ENCODE measurements at regions not wholly inside any gene's neighbourhood (a gene's known extent, or its start where the extent isn't known, plus 50 kb on each side); places are given as distances from the start of the nearest gene placed in this dataset.
"Not testable (repeated sequence)": the region's sequence is repeated elsewhere in the genome, so short reads cannot be mapped to it uniquely, and the experiment has no call there.

DNA sequence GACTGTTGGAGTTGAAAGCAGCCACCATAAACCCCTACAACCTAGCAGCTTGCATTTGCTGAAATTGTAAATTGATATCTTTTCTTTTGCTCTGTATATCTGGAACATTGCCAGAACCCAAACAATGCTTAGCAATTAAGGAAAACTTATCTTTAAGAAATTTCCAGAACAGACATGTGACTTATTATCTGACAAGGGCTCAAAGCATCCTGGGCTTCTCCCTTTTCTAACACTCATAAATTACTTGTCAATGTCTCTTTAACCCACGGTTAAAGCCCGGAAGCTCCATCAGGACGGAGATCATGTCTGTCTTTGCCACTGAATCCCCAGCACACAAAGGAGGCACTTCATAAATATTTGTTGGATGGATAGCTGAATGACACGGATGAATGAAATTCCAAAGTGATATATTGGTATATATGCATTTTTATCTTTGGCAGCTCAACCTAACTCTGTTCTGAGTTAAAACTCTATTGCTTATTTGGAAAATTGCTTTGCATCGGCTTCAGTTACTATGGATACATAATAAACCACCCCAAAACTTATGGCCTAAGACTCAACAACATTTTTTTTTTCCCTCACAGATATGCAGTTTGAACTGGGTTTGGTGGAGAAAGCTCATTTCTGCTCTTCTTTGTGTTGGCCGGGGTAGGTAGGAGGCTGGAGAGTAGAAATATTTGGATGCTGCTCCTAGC, 103.1 kb upstream of the CLINT1 start:
- peaks cover 3% of the 10 kb centered on the region for H3K36me3 Mint-ChIP-seq (ENCODE audit: insufficient read depth)
- H3K4me1 Mint-ChIP-seq (ENCODE audit: low read depth in 2 of 2) = peaks cover 0 to 2% of the 10 kb centered on the region in 2 donors
- peaks cover 26 to 36% of the 10 kb centered on the region in 2 donors for H3K27me3 Mint-ChIP-seq
- no peak overlapping the region for H3K4me3 Mint-ChIP-seq
- no peak overlapping the region for H3K27ac Mint-ChIP-seq
- DNase-seq (no peak), ATAC-seq (replicated peaks) (no peak)
- H3K9me3 Mint-ChIP-seq = no peaks in the 10 kb centered on the region

GRCh38 chr5:157961176-157961575, 102.2 kb upstream of the CLINT1 start:
- ATAC-seq (replicated peaks) = no peak
- DNase-seq = no peak
- Mint-ChIP-seq H3K4me1 (ENCODE audit: low read depth in 2 of 2) (peaks cover 0 to 2% of the 10 kb centered on the region in 2 donors), H3K4me3 (no peak overlapping the region), H3K36me3 (ENCODE audit: insufficient read depth) (no peaks in the 10 kb centered on the region), H3K9me3 (no peaks in the 10 kb centered on the region), H3K27me3 (peaks cover 21 to 37% of the 10 kb centered on the region in 2 donors), H3K27ac (no peak overlapping the region)

- no peak overlapping the region for H3K4me3 Mint-ChIP-seq
- peaks cover 0 to 2% of the 10 kb centered on the region in 2 donors for H3K4me1 Mint-ChIP-seq (ENCODE audit: low read depth in 2 of 2)
- peaks cover 32 to 36% of the 10 kb centered on the region in 2 donors for H3K27me3 Mint-ChIP-seq
- H3K9me3 Mint-ChIP-seq = no peaks in the 10 kb centered on the region
- DNase-seq = no peak
- no peak for ATAC-seq (replicated peaks)
- H3K36me3 Mint-ChIP-seq (ENCODE audit: insufficient read depth) = no peaks in the 10 kb centered on the region
- no peak overlapping the region for H3K27ac Mint-ChIP-seq
These were observed 100.4 kb upstream of the CLINT1 start for GRCh38 chr5:157959370-157959769.

- DNase-seq (no peak), ATAC-seq (replicated peaks) (no peak)
- H3K27ac Mint-ChIP-seq = no peak overlapping the region
- no peak overlapping the region for H3K4me3 Mint-ChIP-seq
- H3K36me3 Mint-ChIP-seq (ENCODE audit: insufficient read depth) = no peaks in the 10 kb centered on the region
- H3K27me3 Mint-ChIP-seq = peaks cover 37 to 58% of the 10 kb centered on the region in 2 donors
- no peaks in the 10 kb centered on the region for H3K9me3 Mint-ChIP-seq
- peaks cover 0 to 2% of the 10 kb centered on the region in 2 donors for H3K4me1 Mint-ChIP-seq (ENCODE audit: low read depth in 2 of 2)
These were observed 97.4 kb upstream of the CLINT1 start for GRCh38 chr5:157956271-157956885.

DNA sequence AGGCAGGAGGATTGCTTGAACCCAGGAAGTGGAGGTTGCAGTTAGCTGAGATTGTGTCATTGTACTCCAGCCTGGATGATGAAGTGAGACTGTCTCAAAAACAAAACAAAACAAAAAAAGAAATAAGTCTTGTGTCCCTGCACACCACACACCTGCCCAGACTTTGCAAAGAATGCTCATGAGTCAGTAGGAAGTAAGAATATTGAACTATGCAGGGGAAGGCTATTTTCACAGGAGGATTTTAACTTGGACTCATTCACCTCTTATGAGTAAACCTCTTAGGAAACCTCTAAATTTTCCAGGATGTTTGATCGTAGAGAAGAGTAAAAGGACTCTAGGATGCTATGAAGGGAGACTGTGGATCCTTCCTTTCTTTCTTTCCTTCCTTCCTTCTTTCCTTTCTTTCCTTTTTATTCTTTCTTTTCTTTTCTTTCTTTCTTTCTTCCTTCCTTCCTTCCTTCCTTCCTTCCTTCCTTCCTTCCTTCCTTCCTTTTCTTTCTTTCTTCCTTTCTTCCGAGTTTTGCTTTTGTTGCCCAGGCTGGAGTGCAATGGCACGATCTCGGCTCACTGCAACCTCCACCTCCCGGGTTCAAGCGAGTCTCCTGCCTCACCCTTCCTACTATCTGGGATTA, 96.7 kb upstream of the CLINT1 start:
- H3K4me1 Mint-ChIP-seq (ENCODE audit: low read depth in 2 of 2) = no peaks in the 10 kb centered on the region
- H3K27me3 Mint-ChIP-seq = peaks cover 30 to 52% of the 10 kb centered on the region in 2 donors
- no peaks in the 10 kb centered on the region for H3K9me3 Mint-ChIP-seq
- no peak overlapping the region for H3K27ac Mint-ChIP-seq
- no peaks in the 10 kb centered on the region for H3K36me3 Mint-ChIP-seq (ENCODE audit: insufficient read depth)
- ATAC-seq (replicated peaks) (no peak), DNase-seq (no peak)
- no peak overlapping the region for H3K4me3 Mint-ChIP-seq

- Mint-ChIP-seq H3K27ac (no peak overlapping the region), H3K9me3 (no peaks in the 10 kb centered on the region), H3K36me3 (ENCODE audit: insufficient read depth) (no peaks in the 10 kb centered on the region), H3K27me3 (peaks cover 43 to 58% of the 10 kb centered on the region in 2 donors), H3K4me3 (no peak overlapping the region), H3K4me1 (ENCODE audit: low read depth in 2 of 2) (peaks cover 4% of the 10 kb centered on the region in 2 donors)
- DNase-seq (no peak), ATAC-seq (replicated peaks) (no peak)
These were observed 93.4 kb upstream of the CLINT1 start for GRCh38 chr5:157952374-157952685.

DNA sequence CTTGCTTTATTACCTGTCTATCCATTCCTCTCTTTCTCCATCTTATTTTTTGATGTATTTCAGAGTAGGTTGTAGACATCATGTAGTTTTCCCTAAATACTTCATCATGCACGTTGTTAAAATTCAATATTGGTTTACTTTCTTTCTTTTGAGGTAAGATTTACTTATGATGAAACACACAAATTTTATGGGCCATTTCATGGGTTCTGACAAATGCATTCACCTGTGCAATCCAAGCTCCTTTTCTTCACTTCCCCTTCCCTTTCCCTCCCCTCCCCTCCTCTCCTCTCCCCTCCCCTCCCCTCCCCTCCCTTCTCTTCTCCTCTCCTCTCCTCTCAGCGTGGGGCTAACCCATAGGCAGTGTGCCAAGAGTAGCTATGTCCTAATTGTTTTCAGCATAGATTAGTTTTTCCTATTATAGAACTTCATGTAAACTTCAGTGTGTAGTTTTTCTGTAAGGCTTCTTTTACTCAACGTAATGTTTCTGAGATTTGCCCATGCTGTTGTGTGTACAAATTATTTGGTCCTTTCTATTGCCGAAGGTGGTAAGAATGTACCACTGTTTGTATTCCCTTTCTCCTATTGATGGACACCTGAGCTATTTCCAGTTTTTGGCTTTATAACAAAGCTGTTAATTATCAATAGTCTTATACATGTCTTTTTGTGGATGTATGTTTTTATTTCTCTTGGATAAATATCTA, 92.9 kb upstream of the CLINT1 start:
- Mint-ChIP-seq H3K4me3 (no peak overlapping the region), H3K27ac (no peak overlapping the region), H3K27me3 (peaks cover 42 to 53% of the 10 kb centered on the region in 2 donors), H3K9me3 (no peaks in the 10 kb centered on the region), H3K36me3 (ENCODE audit: insufficient read depth) (no peaks in the 10 kb centered on the region), H3K4me1 (ENCODE audit: low read depth in 2 of 2) (peaks cover 4% of the 10 kb centered on the region in 2 donors)
- no peak for ATAC-seq (replicated peaks)
- no peak for DNase-seq

DNA sequence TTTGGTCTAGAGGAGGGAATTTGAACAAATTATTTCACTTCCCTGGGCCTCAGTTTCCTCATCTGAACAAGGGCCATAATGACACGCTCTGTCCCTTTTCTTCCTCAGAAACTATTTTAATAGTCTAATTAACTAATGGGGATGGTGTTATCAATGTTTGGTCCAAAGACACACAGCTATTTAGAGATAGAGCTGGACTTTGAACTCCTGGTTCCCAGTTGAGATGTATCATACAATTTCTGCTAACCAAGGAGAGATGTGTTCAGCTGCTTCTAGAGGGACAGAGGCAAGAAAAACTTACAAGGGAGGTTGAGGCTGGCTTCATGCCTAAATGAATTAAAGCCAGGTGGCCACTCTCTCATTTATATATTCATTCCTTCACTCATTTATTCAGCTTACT, 90.6 kb upstream of the CLINT1 start:
- Mint-ChIP-seq H3K4me1 (ENCODE audit: low read depth in 2 of 2) (peaks cover 4% of the 10 kb centered on the region in 2 donors), H3K36me3 (ENCODE audit: insufficient read depth) (no peaks in the 10 kb centered on the region)

GRCh38 chr5:157948738-157949410, 89.9 kb upstream of the CLINT1 start:
- H3K36me3 Mint-ChIP-seq (ENCODE audit: insufficient read depth) = no peaks in the 10 kb centered on the region
- ATAC-seq (replicated peaks) (peak; percentile 99), DNase-seq (peak; percentile 71 to 76 (median 75))
- H3K27me3 Mint-ChIP-seq = peaks cover 35 to 42% of the 10 kb centered on the region in 2 donors
- H3K9me3 Mint-ChIP-seq = no peaks in the 10 kb centered on the region
- peaks cover 4% of the 10 kb centered on the region in 2 donors for H3K4me1 Mint-ChIP-seq (ENCODE audit: low read depth in 2 of 2)
- peak overlapping the region in 1 of 2 donors; percentile 22 for H3K4me3 Mint-ChIP-seq
- no peak overlapping the region for H3K27ac Mint-ChIP-seq

More for the DNA sequence above, 90.6 kb upstream of the CLINT1 start:
- no peak for ATAC-seq (replicated peaks)
- Mint-ChIP-seq H3K27ac (no peak overlapping the region), H3K9me3 (no peaks in the 10 kb centered on the region), H3K27me3 (peaks cover 39 to 48% of the 10 kb centered on the region in 2 donors), H3K4me3 (no peak overlapping the region)
- no peak for DNase-seq

GRCh38 chr5:157947156-157947555, 88.2 kb upstream of the CLINT1 start:
- DNase-seq (no peak), ATAC-seq (replicated peaks) (no peak)
- Mint-ChIP-seq H3K36me3 (ENCODE audit: insufficient read depth) (no peaks in the 10 kb centered on the region), H3K4me3 (no peak overlapping the region), H3K4me1 (ENCODE audit: low read depth in 2 of 2) (peaks cover 4% of the 10 kb centered on the region in 2 donors), H3K9me3 (no peaks in the 10 kb centered on the region), H3K27me3 (peaks cover 26 to 30% of the 10 kb centered on the region in 2 donors), H3K27ac (no peak overlapping the region)

DNA sequence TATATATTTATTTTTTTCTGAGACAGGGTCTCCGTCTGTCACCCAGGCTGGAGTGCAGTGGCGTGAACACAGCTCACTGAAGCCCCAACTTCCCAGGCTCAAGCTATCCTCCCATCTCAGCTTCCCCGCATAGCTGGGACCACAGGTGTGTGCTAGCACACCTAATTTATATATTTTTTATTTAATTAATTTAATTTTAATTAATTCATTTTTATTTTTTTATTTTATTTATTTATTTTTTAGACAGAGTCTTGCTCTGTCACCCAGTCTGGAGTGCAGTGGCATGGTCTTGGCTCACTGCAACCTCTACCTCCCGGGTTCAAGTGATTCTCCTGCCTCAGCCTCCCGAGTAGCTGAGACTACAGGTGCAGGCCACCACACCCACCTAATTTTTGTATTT, 86.9 kb upstream of the CLINT1 start:
- H3K36me3 Mint-ChIP-seq (ENCODE audit: insufficient read depth); H3K4me3 Mint-ChIP-seq; H3K4me1 Mint-ChIP-seq (ENCODE audit: low read depth in 2 of 2); DNase-seq; H3K27ac Mint-ChIP-seq; H3K9me3 Mint-ChIP-seq; ATAC-seq (replicated peaks): not testable (repeated sequence)
- peaks cover 23 to 26% of the 10 kb centered on the region in 2 donors for H3K27me3 Mint-ChIP-seq

DNA sequence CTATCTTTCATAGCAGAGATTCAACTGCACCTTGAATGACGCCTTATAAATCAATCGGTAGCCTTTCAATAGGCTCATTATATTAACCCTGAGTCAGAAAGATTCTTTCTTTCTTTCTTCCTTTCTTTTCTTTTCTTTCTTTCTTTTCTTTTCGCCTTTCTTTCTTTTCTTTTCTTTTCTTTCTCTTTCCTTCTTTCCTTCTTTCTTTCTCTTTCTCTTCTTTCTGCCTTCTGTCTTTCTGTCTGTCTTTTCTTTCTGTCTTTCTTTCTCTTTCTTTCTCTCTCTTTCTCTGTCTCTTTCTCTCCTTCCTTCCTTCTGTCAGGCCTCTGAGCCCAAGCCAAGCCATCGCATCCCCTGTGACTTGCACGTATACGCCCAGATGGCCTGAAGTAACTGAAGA, 86.0 kb upstream of the CLINT1 start:
- Mint-ChIP-seq H3K4me1 (ENCODE audit: low read depth in 2 of 2) (peaks cover 4% of the 10 kb centered on the region in 2 donors), H3K36me3 (ENCODE audit: insufficient read depth) (no peaks in the 10 kb centered on the region), H3K9me3 (no peaks in the 10 kb centered on the region), H3K4me3 (no peak overlapping the region), H3K27me3 (peaks cover 15 to 20% of the 10 kb centered on the region in 2 donors), H3K27ac (no peak overlapping the region)
- no peak for ATAC-seq (replicated peaks)
- no peak for DNase-seq

GRCh38 chr5:157944077-157944633, 85.2 kb upstream of the CLINT1 start:
- no peak for ATAC-seq (replicated peaks)

More at GRCh38 chr5:157944077-157944633, 85.2 kb upstream of the CLINT1 start:
- H3K27me3 Mint-ChIP-seq = peaks cover 13 to 16% of the 10 kb centered on the region in 2 donors
- no peak for DNase-seq
- H3K36me3 Mint-ChIP-seq (ENCODE audit: insufficient read depth) = no peaks in the 10 kb centered on the region
- H3K4me1 Mint-ChIP-seq (ENCODE audit: low read depth in 2 of 2) = peaks cover 4% of the 10 kb centered on the region in 2 donors
- H3K4me3 Mint-ChIP-seq = no peak overlapping the region
- H3K9me3 Mint-ChIP-seq = no peaks in the 10 kb centered on the region
- H3K27ac Mint-ChIP-seq = no peak overlapping the region

All from effector memory CD8-positive, alpha-beta T cell (primary cell).